ENCODE measurements at regions not wholly inside any gene's neighbourhood (a gene's known extent, or its start where the extent isn't known, plus 50 kb on each side); places are given as distances from the start of the nearest gene placed in this dataset.

GRCh38 chr5:147148715-147149114 is 86.1 kb upstream of the STK32A start:
- in situ Hi-C loops (cut with MboI; ENCODE audit: low pct_unique_long_range_greater_than_20kb, low sequenced_read_pairs, unreplicated experiment): no loop called here
- TF ChIP-seq, protein P1, sequence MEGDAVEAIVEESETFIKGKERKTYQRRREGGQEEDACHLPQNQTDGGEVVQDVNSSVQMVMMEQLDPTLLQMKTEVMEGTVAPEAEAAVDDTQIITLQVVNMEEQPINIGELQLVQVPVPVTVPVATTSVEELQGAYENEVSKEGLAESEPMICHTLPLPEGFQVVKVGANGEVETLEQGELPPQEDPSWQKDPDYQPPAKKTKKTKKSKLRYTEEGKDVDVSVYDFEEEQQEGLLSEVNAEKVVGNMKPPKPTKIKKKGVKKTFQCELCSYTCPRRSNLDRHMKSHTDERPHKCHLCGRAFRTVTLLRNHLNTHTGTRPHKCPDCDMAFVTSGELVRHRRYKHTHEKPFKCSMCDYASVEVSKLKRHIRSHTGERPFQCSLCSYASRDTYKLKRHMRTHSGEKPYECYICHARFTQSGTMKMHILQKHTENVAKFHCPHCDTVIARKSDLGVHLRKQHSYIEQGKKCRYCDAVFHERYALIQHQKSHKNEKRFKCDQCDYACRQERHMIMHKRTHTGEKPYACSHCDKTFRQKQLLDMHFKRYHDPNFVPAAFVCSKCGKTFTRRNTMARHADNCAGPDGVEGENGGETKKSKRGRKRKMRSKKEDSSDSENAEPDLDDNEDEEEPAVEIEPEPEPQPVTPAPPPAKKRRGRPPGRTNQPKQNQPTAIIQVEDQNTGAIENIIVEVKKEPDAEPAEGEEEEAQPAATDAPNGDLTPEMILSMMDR (IDR thresholded peaks at IDR 0.05; ENCODE audit: extremely low read depth, insufficient read depth, missing control alignments): no peak
- no peak for DNase-seq (ENCODE audit: low spot score)

DNA sequence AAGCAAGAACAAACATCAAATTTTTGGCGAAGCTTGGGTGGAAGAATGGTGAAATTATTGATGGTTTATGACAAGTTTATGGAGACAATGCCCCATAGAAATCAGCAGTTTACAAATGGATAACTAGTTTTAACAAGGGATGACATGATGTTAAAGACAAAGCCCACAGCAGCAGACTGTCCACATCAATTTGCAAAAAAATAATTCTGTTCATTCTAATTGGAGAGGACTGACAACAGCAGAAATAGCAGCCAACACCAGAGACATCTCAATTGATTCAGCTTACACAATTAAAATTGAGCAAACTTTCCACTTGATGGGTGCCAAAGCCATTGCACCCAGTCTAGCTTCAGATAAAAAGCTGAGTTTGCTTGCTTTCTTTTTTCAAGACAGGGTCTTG is 82.7 kb upstream of the STK32A start:
- in situ Hi-C loops (cut with MboI; ENCODE audit: low pct_unique_long_range_greater_than_20kb, low sequenced_read_pairs, unreplicated experiment): no loop called here
- TF ChIP-seq, protein P1 (IDR thresholded peaks at IDR 0.05; ENCODE audit: extremely low read depth, insufficient read depth, missing control alignments): no peak

GRCh38 chr5:147154809-147155208 is 80.0 kb upstream of the STK32A start:
- in situ Hi-C loops (cut with MboI; ENCODE audit: low pct_unique_long_range_greater_than_20kb, low sequenced_read_pairs, unreplicated experiment): no loop called here
- DNase-seq (ENCODE audit: low spot score): no peak
- TF ChIP-seq, protein P1 (IDR thresholded peaks at IDR 0.05; ENCODE audit: extremely low read depth, insufficient read depth, missing control alignments): no peak

More for the DNA sequence above, 82.7 kb upstream of the STK32A start:
- DNase-seq (ENCODE audit: low spot score): no peak

DNA sequence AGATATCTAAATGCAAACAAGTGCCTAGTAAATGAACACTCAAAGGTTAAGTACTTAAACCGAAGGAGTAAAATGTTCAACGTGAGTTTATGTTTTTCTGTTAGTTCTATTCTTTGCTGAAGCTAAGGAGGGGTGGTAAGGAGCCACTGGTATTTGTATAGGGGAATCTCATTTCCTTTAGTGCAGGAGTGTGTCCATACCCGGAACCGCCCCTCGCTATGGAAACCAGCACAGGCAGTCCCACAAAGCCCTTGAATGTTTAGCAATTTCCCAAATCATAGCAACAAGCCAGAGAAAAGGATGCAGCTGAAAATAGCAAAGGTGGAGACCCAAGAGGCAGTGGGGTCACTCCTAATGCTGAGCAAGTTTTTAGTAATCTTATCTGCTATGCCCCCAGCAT is 78.8 kb upstream of the STK32A start:
- TF ChIP-seq, protein P1 (IDR thresholded peaks at IDR 0.05; ENCODE audit: extremely low read depth, insufficient read depth, missing control alignments): no peak
- DNase-seq (ENCODE audit: low spot score): no peak
- in situ Hi-C loops (cut with MboI; ENCODE audit: low pct_unique_long_range_greater_than_20kb, low sequenced_read_pairs, unreplicated experiment): no loop called here

DNA sequence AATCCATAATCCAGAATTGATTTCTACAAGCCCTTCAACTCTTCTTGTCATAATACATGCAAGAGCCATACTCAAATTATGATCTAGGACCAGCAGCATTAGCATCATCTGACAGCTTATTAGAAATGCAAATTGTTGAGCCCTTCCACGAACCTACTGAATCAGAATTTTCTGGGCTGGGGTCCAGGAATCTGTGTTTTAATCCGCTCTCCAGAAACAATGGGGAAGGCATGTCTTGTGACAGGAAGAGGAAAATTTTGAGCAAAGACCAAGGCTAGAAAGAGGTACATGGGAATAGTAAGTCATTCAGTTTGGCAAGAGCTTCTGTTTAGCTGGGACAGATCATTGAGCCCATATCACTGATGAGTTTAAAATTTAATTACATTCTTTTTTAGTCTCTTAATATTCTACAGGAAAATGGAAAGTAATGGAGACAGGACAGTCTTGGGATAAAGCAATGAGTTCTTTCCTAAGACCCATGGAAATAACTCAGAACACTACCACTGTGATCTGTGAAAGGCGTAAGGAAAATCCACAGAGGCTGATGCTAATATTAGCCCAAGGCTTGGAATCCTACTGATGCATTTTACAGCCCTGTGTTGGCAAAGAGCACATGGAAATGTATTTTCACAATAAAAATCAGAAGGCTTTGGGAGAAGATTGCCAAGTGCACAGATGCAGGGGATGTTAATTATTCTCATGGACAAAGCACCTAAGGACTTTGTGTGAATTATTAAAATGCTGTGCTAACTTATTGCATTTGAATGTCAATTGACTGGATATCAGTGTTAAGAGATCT is 73.7 kb upstream of the STK32A start:
- in situ Hi-C loops (cut with MboI; ENCODE audit: low pct_unique_long_range_greater_than_20kb, low sequenced_read_pairs, unreplicated experiment): no loop called here
- no peak for DNase-seq (ENCODE audit: low spot score)
- TF ChIP-seq, protein P1 (IDR thresholded peaks at IDR 0.05; ENCODE audit: extremely low read depth, insufficient read depth, missing control alignments): no peak

DNA sequence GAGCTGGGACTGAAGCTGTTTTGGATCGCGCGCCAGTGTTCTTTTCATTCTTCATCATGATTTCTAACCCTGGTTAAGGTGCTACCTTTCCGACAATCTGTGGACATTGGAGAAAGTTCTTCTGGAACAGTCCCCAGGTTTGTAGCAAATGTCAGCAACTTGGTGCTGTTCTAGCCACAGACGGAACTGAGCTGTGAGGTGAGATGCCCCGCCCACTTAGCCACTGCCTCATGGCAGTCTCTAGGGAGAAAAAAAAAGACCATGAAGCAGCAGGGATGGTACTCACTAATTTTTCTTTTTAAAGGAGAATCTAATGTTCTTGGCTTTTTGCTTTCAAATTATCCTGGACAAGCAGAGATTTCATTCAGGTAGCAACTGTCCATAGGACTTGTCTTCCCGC is 72.1 kb upstream of the STK32A start:
- TF ChIP-seq, protein P1 (IDR thresholded peaks at IDR 0.05; ENCODE audit: extremely low read depth, insufficient read depth, missing control alignments): no peak
- in situ Hi-C loops (cut with MboI; ENCODE audit: low pct_unique_long_range_greater_than_20kb, low sequenced_read_pairs, unreplicated experiment): no loop called here
- no peak for DNase-seq (ENCODE audit: low spot score)
